Uterus (tissue), 3 donors: ENCODE measurements at regions not wholly inside any gene's neighbourhood (a gene's known extent, or its start where the extent isn't known, plus 50 kb on each side); places are given as distances from the start of the nearest gene placed in this dataset.

Experiments used
- DNase-seq, 2 donors: peaks; one replicate each; pipeline ENCODE4 v3.0.0-alpha.2; 2019 to 2020
- H3K27ac ChIP-seq, 2 donors: fragments of 200-600 bp; sonication (generic); 1 replicate in 1 of 2; 2 replicates in 1 of 2; pipeline ENCODE4 v1.5.1; 2016 to 2018
- H3K27me3 ChIP-seq, 2 donors: fragments of 200-600 bp; sonication (generic); one replicate each; pipeline ENCODE4 v1.5.1; 2018 to 2019; ENCODE audit warnings: control low read depth in 1 of 2
- H3K36me3 ChIP-seq, 2 donors: fragments of 200-600 bp; sonication (generic); one replicate each; pipeline ENCODE4 v1.5.1; 2019; ENCODE audit warnings: control low read depth in 1 of 2
- H3K4me1 ChIP-seq, 2 donors: fragments of 200-600 bp; sonication (generic); one replicate each; pipeline ENCODE4 v1.5.1; 2018 to 2019; ENCODE audit warnings: control low read depth in 1 of 2
- H3K4me3 ChIP-seq, 2 donors: fragments of 200-600 bp; sonication (generic); 1 replicate in 1 of 2; 2 replicates in 1 of 2; pipeline ENCODE4 v1.5.1; 2018 to 2019; ENCODE audit warnings: mild to moderate bottlenecking in 1 of 2
- H3K9me3 ChIP-seq, 2 donors: fragments of 200-600 bp; sonication (generic); one replicate each; pipeline ENCODE4 v1.5.1; 2019; ENCODE audit warnings: control low read depth in 1 of 2
- POLR2A ChIP-seq, 2 donors: fragments of 450-650 bp; IDR thresholded peaks; one replicate each; pipeline ENCODE4 v1.6.1; 2016; ENCODE audit warnings: antibody characterized with exemption in 2 of 2, mild to moderate bottlenecking in 1 of 2, moderate library complexity in 1 of 2
- intact Hi-C: fragments of 100-400 bp; cut with DNase I; formaldehyde crosslinking; loops from one replicate; pipeline ENCODE4 v1.15.1; 2023; ENCODE audit warnings: low total_unique reads
- TF ChIP-seq, protein P1 (sequence below), 4 experiments: fragments of 200-600 bp in 2 of 4; fragments of 450-650 bp in 2 of 4; sonication (generic) in 2 of 4; IDR thresholded peaks; one replicate each; pipeline ENCODE4 v1.5.1; 2016 to 2019; ENCODE audit warnings: antibody characterized with exemption in 4 of 4, mild to moderate bottlenecking in 2 of 4, moderate library complexity in 1 of 4
- donor health status: DM: yes; HTN: yes; CAD: no.

DNA sequence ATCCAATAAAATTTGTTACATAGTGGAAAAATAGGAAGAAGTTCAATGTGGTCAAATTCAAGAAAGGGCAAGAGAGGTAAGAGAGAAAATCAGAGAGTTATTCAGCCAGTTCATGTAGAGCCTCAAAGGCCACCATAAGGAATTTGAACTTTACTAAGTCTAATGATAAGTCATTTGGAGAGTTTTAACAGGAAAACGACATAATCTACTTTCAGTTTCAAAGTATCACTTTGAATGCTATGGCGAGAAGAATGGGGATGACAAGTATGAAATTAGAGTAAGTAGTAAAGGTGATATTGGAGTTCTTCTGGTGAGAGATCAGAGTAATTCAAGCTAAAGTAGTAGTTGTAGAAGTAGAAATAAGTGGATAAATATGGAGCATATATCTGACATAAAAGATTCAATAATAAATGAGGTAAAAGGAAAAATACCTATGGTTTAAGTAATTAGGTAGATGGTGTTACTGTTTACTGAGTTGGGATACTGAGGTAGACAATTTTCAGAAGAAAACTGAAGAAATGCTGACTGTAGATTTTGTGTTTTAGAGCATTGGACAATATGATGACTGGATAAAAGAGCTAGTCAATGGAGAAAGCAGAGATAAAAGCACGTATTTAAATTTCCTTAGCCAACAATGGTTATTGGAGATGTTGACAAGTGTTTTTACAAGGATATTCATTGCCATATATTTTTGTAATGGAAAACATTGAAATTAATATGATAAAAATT, 331.7 kb upstream of the ADGRL3 start:
- Histone ChIP-seq H3K36me3 (no peaks in the 10 kb centered on the region), H3K27ac (no peak overlapping the region), H3K9me3 (no peaks in the 10 kb centered on the region), H3K27me3 (no peaks in the 10 kb centered on the region), H3K4me3 (no peak overlapping the region), H3K4me1 (no peaks in the 10 kb centered on the region)
- no peak for DNase-seq
- TF ChIP-seq, protein P1, sequence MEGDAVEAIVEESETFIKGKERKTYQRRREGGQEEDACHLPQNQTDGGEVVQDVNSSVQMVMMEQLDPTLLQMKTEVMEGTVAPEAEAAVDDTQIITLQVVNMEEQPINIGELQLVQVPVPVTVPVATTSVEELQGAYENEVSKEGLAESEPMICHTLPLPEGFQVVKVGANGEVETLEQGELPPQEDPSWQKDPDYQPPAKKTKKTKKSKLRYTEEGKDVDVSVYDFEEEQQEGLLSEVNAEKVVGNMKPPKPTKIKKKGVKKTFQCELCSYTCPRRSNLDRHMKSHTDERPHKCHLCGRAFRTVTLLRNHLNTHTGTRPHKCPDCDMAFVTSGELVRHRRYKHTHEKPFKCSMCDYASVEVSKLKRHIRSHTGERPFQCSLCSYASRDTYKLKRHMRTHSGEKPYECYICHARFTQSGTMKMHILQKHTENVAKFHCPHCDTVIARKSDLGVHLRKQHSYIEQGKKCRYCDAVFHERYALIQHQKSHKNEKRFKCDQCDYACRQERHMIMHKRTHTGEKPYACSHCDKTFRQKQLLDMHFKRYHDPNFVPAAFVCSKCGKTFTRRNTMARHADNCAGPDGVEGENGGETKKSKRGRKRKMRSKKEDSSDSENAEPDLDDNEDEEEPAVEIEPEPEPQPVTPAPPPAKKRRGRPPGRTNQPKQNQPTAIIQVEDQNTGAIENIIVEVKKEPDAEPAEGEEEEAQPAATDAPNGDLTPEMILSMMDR (IDR thresholded peaks at IDR 0.05) = no peak
- intact Hi-C loops = no loop called here

DNA sequence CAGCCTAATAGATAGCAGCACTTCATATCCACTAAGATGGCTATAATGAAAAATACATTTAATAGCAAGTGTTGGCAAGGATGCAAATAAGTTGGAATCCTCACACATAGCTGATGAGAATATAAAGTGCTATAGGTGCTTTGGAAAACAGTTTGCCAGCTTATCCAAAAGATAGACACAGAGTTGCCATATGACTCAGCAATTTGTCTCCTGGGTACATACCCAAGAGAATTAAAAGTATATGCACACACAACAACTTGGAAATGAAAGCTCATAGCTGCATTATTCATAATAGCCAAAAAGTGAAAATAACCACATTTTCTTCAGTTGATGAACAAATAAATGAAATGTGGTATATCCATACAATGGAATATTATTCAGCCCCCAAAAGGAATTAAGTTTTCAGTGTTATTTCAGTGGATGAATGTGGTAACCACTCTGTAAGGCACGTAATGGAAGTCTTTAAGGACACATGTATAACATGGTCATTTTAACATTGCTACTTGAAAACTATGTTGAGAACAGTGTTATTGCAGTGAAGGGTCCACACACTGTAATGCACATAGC, 320.9 kb upstream of the ADGRL3 start:
- intact Hi-C loops = no loop called here

DNA sequence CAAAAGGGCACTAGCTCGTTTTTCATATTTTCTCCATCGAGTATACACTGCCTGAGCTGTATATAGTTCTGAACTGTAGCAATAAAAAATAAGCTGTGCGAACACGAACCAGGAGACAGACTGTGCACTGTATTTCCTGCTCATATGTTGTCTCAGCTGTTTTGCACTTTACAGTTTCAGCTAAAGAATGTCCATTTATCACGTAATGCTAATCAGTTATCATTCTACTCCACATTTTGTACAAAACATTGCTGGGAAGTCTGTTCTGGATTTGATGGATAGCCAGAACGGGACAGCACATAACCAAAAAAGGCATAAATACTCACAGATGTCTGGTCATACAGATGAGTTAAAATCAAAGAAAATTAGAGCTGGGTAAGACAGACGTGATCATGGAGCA, 315.5 kb upstream of the ADGRL3 start:
- no peaks in the 10 kb centered on the region for H3K9me3 ChIP-seq
- no peaks in the 10 kb centered on the region for H3K27me3 ChIP-seq
- intact Hi-C loops = no loop called here
- no peaks in the 10 kb centered on the region for H3K36me3 ChIP-seq
- no peak overlapping the region for H3K27ac ChIP-seq
- TF ChIP-seq, protein P1 (IDR thresholded peaks at IDR 0.05) = no peak
- TF ChIP-seq POLR2A (IDR thresholded peaks at IDR 0.05) = no peak
- DNase-seq = no peak
- no peaks in the 10 kb centered on the region for H3K4me1 ChIP-seq
- no peak overlapping the region for H3K4me3 ChIP-seq

More for the DNA sequence above, 320.9 kb upstream of the ADGRL3 start:
- DNase-seq = no peak
- no peaks in the 10 kb centered on the region for H3K27me3 ChIP-seq
- no peaks in the 10 kb centered on the region for H3K9me3 ChIP-seq
- TF ChIP-seq, protein P1 (IDR thresholded peaks at IDR 0.05) = no peak
- TF ChIP-seq POLR2A (IDR thresholded peaks at IDR 0.05) = no peak
- H3K4me3 ChIP-seq = no peak overlapping the region
- H3K4me1 ChIP-seq = no peaks in the 10 kb centered on the region
- no peaks in the 10 kb centered on the region for H3K36me3 ChIP-seq
- H3K27ac ChIP-seq = no peak overlapping the region

DNA sequence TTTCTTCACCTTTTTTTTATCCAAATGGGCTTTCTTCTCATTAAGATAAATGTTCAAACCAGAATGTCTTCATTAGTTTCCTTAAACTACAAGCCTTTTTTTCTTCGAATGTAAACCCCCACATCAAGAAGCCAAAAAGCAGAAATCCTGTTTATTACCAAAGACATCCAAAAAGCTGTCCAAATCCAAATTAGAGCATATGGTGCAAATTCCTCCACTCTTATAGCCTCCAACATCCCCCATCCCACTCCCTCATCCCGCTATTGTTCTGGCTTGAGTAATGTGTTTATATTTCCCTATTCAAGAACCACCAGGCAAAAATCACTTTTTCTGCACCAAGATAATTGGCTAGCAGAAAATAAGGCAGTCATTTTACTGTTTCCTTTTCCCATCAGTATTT, 315.1 kb upstream of the ADGRL3 start:
- no peak for TF ChIP-seq POLR2A (IDR thresholded peaks at IDR 0.05)
- TF ChIP-seq, protein P1 (IDR thresholded peaks at IDR 0.05) = no peak
- H3K4me3 ChIP-seq = no peak overlapping the region
- intact Hi-C loops = no loop called here

DNA sequence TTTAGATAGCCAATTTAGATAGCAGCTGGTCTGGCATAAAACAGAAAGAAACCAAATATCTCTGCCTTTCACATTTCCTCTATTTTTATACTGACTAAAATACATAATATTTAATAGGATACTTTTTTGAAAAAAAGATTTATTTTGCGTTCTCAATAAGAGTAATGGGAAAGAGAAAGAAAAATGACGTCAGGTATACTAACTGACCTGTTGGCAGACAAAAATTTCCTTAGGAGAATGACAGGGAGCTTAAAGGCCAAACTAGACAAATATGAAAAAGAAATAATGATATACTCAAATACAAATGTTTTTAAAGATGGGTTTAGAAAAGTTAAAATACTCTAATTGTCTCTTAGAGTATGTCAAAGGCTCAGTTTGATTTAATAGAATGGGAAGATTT, 309.4 kb upstream of the ADGRL3 start:
- DNase-seq = no peak
- no peak for TF ChIP-seq POLR2A (IDR thresholded peaks at IDR 0.05)
- TF ChIP-seq, protein P1 (IDR thresholded peaks at IDR 0.05) = no peak
- Histone ChIP-seq H3K27ac (no peak overlapping the region), H3K4me1 (no peaks in the 10 kb centered on the region), H3K4me3 (no peak overlapping the region), H3K27me3 (no peaks in the 10 kb centered on the region), H3K36me3 (no peaks in the 10 kb centered on the region), H3K9me3 (no peaks in the 10 kb centered on the region)
- intact Hi-C loops = no loop called here

More for the DNA sequence above, 315.1 kb upstream of the ADGRL3 start:
- no peak for DNase-seq
- Histone ChIP-seq H3K36me3 (no peaks in the 10 kb centered on the region), H3K27ac (no peak overlapping the region), H3K9me3 (no peaks in the 10 kb centered on the region), H3K4me1 (no peaks in the 10 kb centered on the region), H3K27me3 (no peaks in the 10 kb centered on the region)
